GM21717 (cell line): ENCODE measurements at regions not wholly inside any gene's neighbourhood (a gene's known extent, or its start where the extent isn't known, plus 50 kb on each side); places are given as distances from the start of the nearest gene placed in this dataset.
"Not testable (repeated sequence)": the region's sequence is repeated elsewhere in the genome, so short reads cannot be mapped to it uniquely, and the experiment has no call there.

Source experiments
- ATAC-seq: cut with Tn5 transposase; IDR thresholded peaks from one replicate; pipeline ENCODE4 v1.9.1; 2021; ENCODE audit warnings: mild to moderate bottlenecking, moderate library complexity; ENCODE audit not compliant: unreplicated experiment

DNA sequence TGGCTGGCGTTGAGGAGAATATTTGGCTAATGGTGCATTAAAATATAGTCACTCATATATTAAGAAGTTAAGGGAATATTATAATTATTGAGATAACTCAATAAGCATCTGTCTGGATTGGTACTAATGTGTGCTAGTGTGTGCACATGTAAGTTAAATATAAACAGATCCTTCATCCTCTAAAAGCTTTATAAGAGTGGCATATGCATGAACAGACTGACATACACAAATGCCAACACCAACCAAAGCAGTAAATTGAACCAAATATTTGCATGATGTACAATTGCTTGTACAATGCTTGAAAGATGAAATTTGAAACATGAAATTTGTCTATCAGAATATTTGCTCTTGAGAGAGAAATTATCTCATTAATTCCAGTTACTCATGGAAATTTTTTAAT lies 344.9 kb downstream of the ADGRL2 start:
- ATAC-seq = no peak

- no peak for ATAC-seq
Measured at GRCh38 chr1:82143108-82143833, 342.5 kb downstream of the ADGRL2 start.

DNA sequence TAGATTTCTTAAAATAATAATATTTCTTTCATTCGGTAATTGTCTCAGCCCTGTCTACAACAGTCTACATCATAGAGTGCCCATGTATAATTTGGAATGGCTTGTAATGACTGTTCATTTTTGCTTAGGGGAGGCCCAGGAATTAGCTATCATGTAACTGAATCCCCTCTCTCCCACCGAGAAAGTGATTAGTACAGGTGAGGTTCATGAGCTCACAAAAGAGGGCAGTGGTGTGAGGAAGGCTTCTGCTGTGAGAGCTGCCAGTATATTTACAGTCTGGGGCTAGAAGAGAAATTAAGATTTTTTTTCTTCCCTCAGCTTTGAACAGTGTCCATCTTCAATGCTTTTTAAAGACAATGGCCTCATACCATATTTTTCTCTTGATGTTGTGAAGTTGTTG lies 340.7 kb downstream of the ADGRL2 start:
- ATAC-seq = no peak

GRCh38 chr1:82139751-82140468 lies 339.2 kb downstream of the ADGRL2 start:
- no peak for ATAC-seq

DNA sequence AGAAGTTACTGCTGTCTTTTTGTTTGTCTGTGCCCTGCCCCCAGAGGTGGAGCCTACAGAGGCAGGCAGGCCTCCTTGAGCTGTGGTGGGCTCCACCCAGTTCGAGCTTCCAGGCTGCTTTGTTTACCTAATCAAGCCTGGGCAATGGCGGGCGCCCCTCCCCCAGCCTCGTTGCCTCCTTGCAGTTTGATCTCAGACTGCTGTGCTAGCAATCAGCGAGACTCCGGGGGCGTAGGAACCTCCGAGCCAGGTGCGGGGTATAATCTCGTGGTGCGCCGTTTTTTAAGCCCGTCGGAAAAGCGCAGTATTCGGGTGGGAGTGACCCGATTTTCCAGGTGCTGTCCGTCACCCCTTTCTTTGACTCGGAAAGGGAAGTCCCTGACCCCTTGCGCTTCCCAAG lies 335.6 kb downstream of the ADGRL2 start:
- ATAC-seq = not testable (repeated sequence)

- no peak for ATAC-seq
Measured at GRCh38 chr1:82125866-82126265, 325.1 kb downstream of the ADGRL2 start.

GRCh38 chr1:82125119-82125518 lies 324.4 kb downstream of the ADGRL2 start:
- ATAC-seq = no peak

DNA sequence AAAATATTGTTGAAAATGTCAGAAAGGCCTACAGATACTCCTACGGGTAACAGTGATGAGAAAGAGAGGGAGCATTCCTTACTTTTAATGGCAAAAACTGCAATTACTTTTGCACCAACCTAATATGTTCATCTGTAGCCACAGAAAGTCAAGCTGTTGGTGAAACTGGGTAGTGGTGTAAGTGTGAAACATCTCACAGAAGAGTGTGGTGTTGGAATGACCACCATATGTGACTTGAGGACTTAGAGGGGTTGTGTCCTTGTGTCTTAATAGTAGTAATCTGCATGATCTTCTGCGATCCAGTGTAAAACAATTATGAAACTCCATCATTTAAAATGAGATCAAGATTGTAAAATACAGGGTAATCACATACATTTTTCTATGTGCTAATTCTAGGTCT lies 320.7 kb downstream of the ADGRL2 start:
- ATAC-seq = no peak

GRCh38 chr1:82116105-82116504 lies 315.4 kb downstream of the ADGRL2 start:
- no peak for ATAC-seq

GRCh38 chr1:82114887-82115286 lies 314.2 kb downstream of the ADGRL2 start:
- ATAC-seq = no peak

DNA sequence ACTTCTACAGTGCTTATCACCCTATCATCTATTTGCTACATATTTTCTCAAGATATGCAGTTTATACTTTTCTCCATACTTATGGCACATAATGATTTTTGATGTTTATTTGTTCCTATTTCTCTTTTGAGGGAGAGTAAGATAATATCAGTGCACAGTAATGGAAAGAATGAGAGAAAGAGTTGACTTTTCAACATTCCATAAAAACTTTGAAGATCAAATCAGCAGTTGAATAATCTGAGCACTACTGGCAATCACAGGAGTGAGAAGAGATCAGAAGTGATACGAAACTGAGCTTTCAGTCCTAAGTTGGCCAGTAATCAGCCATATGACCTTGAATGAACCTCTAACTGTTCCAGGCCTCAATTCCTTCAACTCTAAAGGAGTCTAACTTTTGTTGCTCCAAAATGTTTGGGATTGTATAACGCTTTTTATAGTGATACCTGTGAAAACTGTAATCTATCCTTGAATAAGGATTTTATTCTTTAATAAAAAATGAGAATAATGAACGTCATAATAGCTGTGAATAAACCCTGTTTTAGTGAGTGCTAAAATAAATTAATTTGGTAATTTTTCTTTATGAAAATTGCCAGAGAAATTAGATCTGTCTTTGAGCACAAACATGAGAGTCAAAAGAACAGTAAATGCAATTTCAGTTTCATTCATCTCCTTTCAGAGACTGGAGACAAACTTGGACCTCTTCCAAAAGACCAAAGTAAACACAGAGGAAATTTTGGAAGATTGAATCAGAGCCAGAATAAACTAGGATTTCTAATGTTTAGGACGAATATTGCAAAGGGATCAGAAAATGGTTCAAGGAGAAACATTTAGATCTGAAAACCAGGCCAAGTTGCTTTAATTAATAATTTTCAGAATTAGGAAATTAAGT lies 309.9 kb downstream of the ADGRL2 start:
- no peak for ATAC-seq

- ATAC-seq = no peak
Measured at GRCh38 chr1:82108843-82109242, 308.1 kb downstream of the ADGRL2 start.

DNA sequence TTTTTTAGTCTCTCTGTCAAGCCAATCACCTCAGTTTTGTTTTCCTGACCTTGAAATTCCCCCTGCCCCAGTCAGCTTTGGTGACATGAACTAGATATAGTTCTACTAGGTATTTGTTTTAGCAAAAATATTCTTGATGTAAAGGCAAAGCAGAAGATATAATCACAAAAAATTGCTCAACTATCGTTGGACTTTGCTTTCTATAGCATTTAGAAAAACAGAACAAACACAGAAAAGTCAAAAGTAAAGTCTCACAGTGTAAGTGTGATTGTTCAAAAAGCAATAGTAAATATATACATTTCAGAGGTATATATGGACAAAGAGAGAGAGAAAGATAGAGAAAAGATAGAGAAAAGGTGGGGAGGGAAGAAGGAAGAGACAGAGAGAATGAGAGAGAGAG lies 305.9 kb downstream of the ADGRL2 start:
- no peak for ATAC-seq

- ATAC-seq = no peak
Measured at GRCh38 chr1:82099170-82099569, 298.4 kb downstream of the ADGRL2 start.

DNA sequence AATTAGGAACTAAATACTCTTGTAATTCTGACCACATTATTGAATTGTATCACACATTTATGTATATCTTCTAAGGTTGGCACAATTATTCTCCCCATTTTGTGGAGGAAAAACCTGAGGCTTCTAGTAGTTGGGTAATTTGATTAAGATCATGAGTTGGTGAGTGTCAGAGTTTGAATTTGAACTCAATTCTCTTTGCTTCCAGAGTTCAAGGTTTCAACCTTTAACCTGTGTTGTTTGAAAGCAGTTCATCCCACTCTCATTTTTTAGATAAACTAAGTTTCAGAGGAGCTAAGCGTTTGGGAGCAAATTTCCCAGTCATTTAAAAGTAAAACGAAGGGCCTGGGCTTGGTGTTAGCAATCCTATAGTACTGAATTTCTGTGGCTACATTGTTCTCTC lies 293.4 kb downstream of the ADGRL2 start:
- no peak for ATAC-seq

- no peak for ATAC-seq
Measured at GRCh38 chr1:82091729-82092128, 291.0 kb downstream of the ADGRL2 start.

- ATAC-seq = no peak
Measured at GRCh38 chr1:82091265-82091664, 290.5 kb downstream of the ADGRL2 start.

DNA sequence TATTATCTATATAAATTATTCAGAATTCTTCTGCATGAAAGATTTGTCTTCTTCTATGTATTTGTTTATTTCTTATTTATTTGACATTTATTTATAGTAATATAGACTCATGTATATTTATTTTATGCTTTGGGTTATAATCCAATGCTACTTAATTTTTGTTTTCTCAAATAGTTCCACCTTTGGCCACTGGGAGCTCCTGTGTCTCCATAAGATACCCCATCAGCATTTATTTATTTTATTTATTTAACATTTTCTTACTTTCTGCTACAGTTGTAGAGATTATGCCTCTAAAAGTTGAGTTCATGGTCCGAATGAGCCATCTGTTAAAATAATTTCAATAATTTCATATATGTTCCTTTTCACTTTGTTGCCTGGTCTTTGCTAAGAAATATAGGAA lies 289.4 kb downstream of the ADGRL2 start:
- ATAC-seq = no peak

- no peak for ATAC-seq
Measured at GRCh38 chr1:82086739-82087138, 286.0 kb downstream of the ADGRL2 start.

GRCh38 chr1:82079607-82080006 lies 278.9 kb downstream of the ADGRL2 start:
- ATAC-seq = no peak

GRCh38 chr1:82073659-82074058 lies 272.9 kb downstream of the ADGRL2 start:
- no peak for ATAC-seq

DNA sequence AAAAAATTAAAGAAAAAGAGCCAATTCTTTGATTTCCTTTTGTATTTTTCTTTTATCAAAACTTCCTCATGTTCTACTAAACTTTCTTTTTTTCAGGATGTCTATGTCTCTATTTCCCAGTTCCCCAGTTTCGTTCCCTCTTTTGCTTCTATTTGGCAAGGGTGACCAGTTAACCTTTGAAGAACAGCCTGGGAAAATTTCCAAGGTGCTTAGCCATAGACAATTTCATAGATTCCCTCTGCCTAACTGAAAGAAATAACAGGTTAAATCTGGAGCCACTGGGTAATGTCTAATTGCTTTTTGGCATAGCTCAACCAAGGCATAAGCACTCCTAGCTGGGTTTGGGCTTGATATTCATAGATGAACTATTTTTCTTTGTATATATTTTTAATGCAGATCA lies 272.3 kb downstream of the ADGRL2 start:
- ATAC-seq = no peak
